PC-9 (cell line): ENCODE measurements at regions not wholly inside any gene's neighbourhood (a gene's known extent, or its start where the extent isn't known, plus 50 kb on each side); places are given as distances from the start of the nearest gene placed in this dataset.

ENCODE experiments used
- BruUV-seq: library from RNA; stranded (reverse); fragments of 400-500 nt; replicated peaks from 2 replicates; lab custom pipeline; 2021; lab: Mats Ljungman, UMichigan
- CTCF ChIA-PET: fragments of 300-600 bp; sonication (Branson Sonifier 250); formaldehyde crosslinking; loops from one replicate; lab custom pipeline; 2022; ENCODE audit warnings: antibody characterized with exemption; lab: Charles Lee
- POLR2A ChIA-PET: fragments of 300-600 bp; sonication (Branson Sonifier 250); formaldehyde crosslinking; loops from one replicate; lab custom pipeline; 2022; ENCODE audit warnings: antibody characterized with exemption; ENCODE audit not compliant: unreplicated experiment; lab: Charles Lee
- DNase-seq, 2 experiments: peaks; one replicate each; pipeline versions ENCODE4 v3.0.0 to v3.0.0-alpha.2; 2015 to 2022; ENCODE audit warnings: mixed read lengths in 1 of 2
- H2AFZ ChIP-seq: fragments of 200-600 bp; sonication (generic); 2 replicates; pipeline ENCODE4 v1.8.1; 2017; ENCODE audit warnings: antibody characterized with exemption
- H3F3A ChIP-seq: fragments of 200-600 bp; sonication (generic); 2 replicates; pipeline ENCODE4 v1.8.1; 2017; ENCODE audit warnings: antibody characterized with exemption, mild to moderate bottlenecking, low read depth; ENCODE audit not compliant: insufficient read depth
- H3K27ac ChIP-seq: fragments of 200-600 bp; sonication (generic); 2 replicates; pipeline ENCODE4 v1.6.1; 2016; ENCODE audit warnings: mixed run types
- H3K27me3 ChIP-seq: fragments of 200-600 bp; sonication (generic); 2 replicates; pipeline ENCODE4 v1.6.1; 2016; ENCODE audit warnings: low read depth, mixed run types; ENCODE audit not compliant: insufficient read depth
- H3K36me3 ChIP-seq: fragments of 200-600 bp; sonication (generic); 2 replicates; pipeline ENCODE4 v1.6.1; 2016; ENCODE audit warnings: low read depth, mixed run types
- H3K4me1 ChIP-seq: fragments of 200-600 bp; sonication (generic); replicated peaks from 2 replicates; pipeline ENCODE4 v1.6.1; 2016; ENCODE audit warnings: mixed run types; ENCODE audit not compliant: insufficient read depth
- H3K4me2 ChIP-seq: fragments of 200-600 bp; sonication (generic); 2 replicates; pipeline ENCODE4 v1.6.1; 2017; ENCODE audit warnings: mixed run types
- H3K4me3 ChIP-seq: fragments of 200-600 bp; sonication (generic); 2 replicates; pipeline ENCODE4 v1.6.1; 2016; ENCODE audit warnings: mixed run types
- H3K79me2 ChIP-seq: fragments of 200-600 bp; sonication (generic); 2 replicates; pipeline ENCODE4 v1.6.1; 2017; ENCODE audit warnings: low read depth, mixed run types
- H3K9me2 ChIP-seq: fragments of 200-600 bp; sonication (generic); 2 replicates; pipeline ENCODE4 v1.8.1; 2017; ENCODE audit warnings: mild to moderate bottlenecking; ENCODE audit not compliant: insufficient read depth
- H3K9me3 ChIP-seq: fragments of 200-600 bp; sonication (generic); 2 replicates; pipeline ENCODE4 v1.8.1; 2016; ENCODE audit warnings: low read depth; ENCODE audit not compliant: insufficient read depth
- H4K20me1 ChIP-seq: fragments of 200-600 bp; sonication (generic); 2 replicates; pipeline ENCODE4 v1.8.1; 2017; ENCODE audit not compliant: insufficient read depth
- EZH2 ChIP-seq: fragments of 200-600 bp; sonication (generic); IDR thresholded peaks from 2 replicates; pipeline ENCODE4 v1.8.0; 2017; ENCODE audit warnings: antibody characterized with exemption, low read depth
- intact Hi-C: fragments of 100-400 bp; cut with micrococcal nuclease; formaldehyde crosslinking; loops from one replicate; pipeline ENCODE4 v1.10.0; 2022; ENCODE audit not compliant: unreplicated experiment
- TF ChIP-seq, protein P1 (sequence below): fragments of 200-600 bp; sonication (generic); conservative IDR thresholded peaks from 2 replicates; pipeline ENCODE4 v1.6.1; 2017; ENCODE audit warnings: mixed run types, antibody characterized with exemption, mild to moderate bottlenecking, moderate library complexity

DNA sequence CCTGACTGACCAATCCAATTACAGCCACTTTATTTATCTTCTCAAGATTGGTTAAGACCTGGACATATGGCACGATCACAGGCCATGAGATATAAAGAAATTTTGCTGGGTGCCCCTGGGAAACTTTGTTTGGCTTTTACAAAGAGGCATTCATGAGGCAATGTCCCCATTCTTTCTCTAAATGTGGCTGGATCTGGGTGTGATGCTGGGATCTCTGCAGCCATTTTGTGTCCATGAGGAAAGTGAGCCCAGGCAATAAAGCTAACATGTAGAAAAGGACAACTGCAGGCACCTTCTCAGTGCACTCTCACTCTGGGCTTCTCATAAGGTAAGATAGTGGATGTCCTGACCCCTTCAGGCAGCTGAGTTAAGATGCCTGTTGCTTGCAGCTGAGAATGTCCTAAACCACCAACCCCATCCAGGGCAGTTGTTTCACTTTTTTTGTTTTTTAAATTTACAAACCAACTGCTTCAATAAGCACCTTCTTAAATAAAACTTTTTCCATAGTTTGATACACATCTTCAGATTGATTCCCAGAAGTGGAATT lies 372.3 kb downstream of the MIAT start:
- BruUV-seq: no TSS peak
- intact Hi-C loops: no loop called here
- no peaks in the 10 kb centered on the region for H3K4me1 ChIP-seq
- H3K36me3 ChIP-seq: no peaks in the 10 kb centered on the region
- no peaks in the 10 kb centered on the region for H3K9me2 ChIP-seq
- no peak overlapping the region for H3K4me2 ChIP-seq
- TF ChIP-seq, protein P1, sequence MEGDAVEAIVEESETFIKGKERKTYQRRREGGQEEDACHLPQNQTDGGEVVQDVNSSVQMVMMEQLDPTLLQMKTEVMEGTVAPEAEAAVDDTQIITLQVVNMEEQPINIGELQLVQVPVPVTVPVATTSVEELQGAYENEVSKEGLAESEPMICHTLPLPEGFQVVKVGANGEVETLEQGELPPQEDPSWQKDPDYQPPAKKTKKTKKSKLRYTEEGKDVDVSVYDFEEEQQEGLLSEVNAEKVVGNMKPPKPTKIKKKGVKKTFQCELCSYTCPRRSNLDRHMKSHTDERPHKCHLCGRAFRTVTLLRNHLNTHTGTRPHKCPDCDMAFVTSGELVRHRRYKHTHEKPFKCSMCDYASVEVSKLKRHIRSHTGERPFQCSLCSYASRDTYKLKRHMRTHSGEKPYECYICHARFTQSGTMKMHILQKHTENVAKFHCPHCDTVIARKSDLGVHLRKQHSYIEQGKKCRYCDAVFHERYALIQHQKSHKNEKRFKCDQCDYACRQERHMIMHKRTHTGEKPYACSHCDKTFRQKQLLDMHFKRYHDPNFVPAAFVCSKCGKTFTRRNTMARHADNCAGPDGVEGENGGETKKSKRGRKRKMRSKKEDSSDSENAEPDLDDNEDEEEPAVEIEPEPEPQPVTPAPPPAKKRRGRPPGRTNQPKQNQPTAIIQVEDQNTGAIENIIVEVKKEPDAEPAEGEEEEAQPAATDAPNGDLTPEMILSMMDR: no peak
- TF ChIP-seq EZH2: no peak
- H4K20me1 ChIP-seq: no peaks in the 10 kb centered on the region
- POLR2A ChIA-PET: no interaction called here
- no peaks in the 10 kb centered on the region for H3F3A ChIP-seq
- no peak overlapping the region for H3K4me3 ChIP-seq
- no peak overlapping the region for H3K27ac ChIP-seq
- CTCF ChIA-PET: no interaction called here
- H3K9me3 ChIP-seq: no peaks in the 10 kb centered on the region
- H2AFZ ChIP-seq: no peak overlapping the region
- no peak for DNase-seq
- H3K79me2 ChIP-seq: no peaks in the 10 kb centered on the region
- H3K27me3 ChIP-seq: no peaks in the 10 kb centered on the region

DNA sequence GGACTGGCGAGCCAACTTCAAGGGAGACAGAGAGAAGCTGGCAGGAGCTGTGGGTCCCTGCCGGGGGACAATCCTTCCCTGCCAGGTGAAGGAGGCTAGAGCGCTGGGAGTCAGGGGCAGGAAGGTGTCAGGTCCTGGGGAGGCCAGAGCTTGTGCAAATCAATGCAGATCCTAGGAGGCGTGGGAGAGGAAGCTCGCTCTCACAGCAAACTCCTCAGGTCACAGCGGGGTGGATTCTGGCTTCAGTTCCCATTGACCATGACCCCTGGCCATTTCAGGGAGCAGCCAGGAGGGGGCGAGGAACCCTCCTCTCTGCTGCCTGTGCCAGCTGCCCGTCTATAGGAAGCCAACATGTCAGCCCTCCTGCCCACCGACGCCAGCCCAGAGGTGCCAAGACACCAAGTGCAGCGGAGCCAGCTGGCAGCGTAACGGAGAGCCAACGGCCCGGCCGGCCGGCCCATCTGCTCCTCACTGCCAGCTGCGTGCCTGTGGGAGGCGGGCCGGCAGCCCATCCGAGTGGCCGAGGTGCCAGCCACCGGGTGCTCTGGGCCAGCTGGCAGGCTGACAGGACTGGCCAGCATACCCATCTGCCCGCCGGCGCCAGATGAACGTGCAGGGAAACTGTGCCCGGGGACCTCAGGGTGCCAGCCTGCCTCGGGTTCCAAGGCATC lies 374.8 kb downstream of the MIAT start:
- DNase-seq: no peak
- no TSS peak for BruUV-seq
- no peaks in the 10 kb centered on the region for H3K9me2 ChIP-seq
- no peaks in the 10 kb centered on the region for H3K79me2 ChIP-seq
- ChIA-PET POLR2A (no interaction called here), CTCF (no interaction called here)
- no peaks in the 10 kb centered on the region for H3K9me3 ChIP-seq
- H2AFZ ChIP-seq: no peak overlapping the region
- H3K4me2 ChIP-seq: no peak overlapping the region
- no peak for TF ChIP-seq EZH2
- TF ChIP-seq, protein P1: no peak; the same call in 1 of the 2 replicates
- intact Hi-C loops: no loop called here
- H3K27me3 ChIP-seq: no peaks in the 10 kb centered on the region
- H3F3A ChIP-seq: no peaks in the 10 kb centered on the region
- no peak overlapping the region for H3K4me3 ChIP-seq
- no peaks in the 10 kb centered on the region for H3K4me1 ChIP-seq
- H3K36me3 ChIP-seq: no peaks in the 10 kb centered on the region
- no peak overlapping the region for H3K27ac ChIP-seq
- H4K20me1 ChIP-seq: no peaks in the 10 kb centered on the region

DNA sequence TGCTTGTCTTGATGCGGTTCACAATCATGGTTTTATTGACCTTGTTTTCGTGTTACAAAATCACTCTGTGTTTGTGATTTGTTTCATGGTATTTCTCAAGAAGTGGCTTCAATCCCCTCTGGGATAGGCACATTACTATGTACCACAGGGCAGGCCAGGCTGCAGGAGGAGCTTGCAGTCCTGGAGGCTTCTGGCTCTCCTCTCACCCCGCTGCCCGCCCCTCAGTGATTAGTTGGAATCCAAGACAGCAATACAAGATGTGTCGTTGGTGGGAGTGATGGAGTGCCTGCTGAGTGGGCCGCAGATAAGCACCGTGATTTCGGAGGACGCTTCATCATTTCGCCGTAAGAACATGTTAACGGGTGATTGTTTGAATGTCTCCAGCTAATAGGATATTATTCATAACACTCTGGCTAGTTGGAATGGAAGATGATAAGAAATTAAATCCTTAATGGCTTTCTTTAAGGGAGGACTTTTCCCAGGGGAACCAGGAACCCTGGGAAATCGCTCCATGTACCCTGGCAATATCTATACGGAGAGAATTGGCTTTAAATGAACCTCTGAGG lies 384.4 kb downstream of the MIAT start:
- Histone ChIP-seq H3K4me1 (peaks cover 14% of the 10 kb centered on the region), H3K27me3 (no peaks in the 10 kb centered on the region), H2AFZ (no peak overlapping the region), H3K79me2 (no peaks in the 10 kb centered on the region), H3K9me3 (no peaks in the 10 kb centered on the region), H3K36me3 (no peaks in the 10 kb centered on the region), H3F3A (peaks cover 17% of the 10 kb centered on the region; the same call in 1 of the 2 replicates), H4K20me1 (no peaks in the 10 kb centered on the region), H3K4me2 (no peak overlapping the region), H3K27ac (no peak overlapping the region), H3K4me3 (no peak overlapping the region), H3K9me2 (no peaks in the 10 kb centered on the region)
- POLR2A ChIA-PET: no interaction called here
- no peak for DNase-seq
- BruUV-seq: no TSS peak
- no peak for TF ChIP-seq EZH2
- TF ChIP-seq, protein P1: no peak
- CTCF ChIA-PET: no interaction called here
- intact Hi-C loops: no loop called here
